SK-N-MC (cell line): ENCODE measurements at regions not wholly inside any gene's neighbourhood (a gene's known extent, or its start where the extent isn't known, plus 50 kb on each side); places are given as distances from the start of the nearest gene placed in this dataset.

Source experiments
- DNase-seq: peaks from one replicate; pipeline ENCODE4 v3.0.0-alpha.2; 2011; ENCODE audit warnings: low read depth, low spot score
- H3K27ac ChIP-seq: fragments of 200-600 bp; sonication (generic); 2 replicates; pipeline ENCODE4 v1.5.1; 2016; ENCODE audit warnings: mixed run types
- H3K36me3 ChIP-seq: fragments of 200-600 bp; sonication (generic); 2 replicates; pipeline ENCODE4 v1.6.1; 2017; ENCODE audit warnings: antibody characterized with exemption, low read length, mixed read lengths; ENCODE audit not compliant: insufficient read depth
- H3K4me3 ChIP-seq: fragments of 200-600 bp; sonication (generic); 2 replicates; pipeline ENCODE4 v1.5.1; 2016
- H3K9ac ChIP-seq: fragments of 200-600 bp; sonication (generic); 2 replicates; pipeline ENCODE4 v1.8.0; 2017; ENCODE audit warnings: mixed run types, mixed read lengths; ENCODE audit not compliant: insufficient read length
- H3K9me3 ChIP-seq: fragments of 200-600 bp; sonication (generic); 2 replicates; pipeline ENCODE4 v1.6.1; 2017; ENCODE audit warnings: low read depth, mild to moderate bottlenecking, antibody characterized with exemption, low read length, moderate library complexity, mixed read lengths
- EZH2 ChIP-seq: fragments of 200-600 bp; sonication (generic); IDR thresholded peaks from one replicate; pipeline ENCODE4 v1.6.1; 2017; ENCODE audit warnings: antibody characterized with exemption
- FOXP2 ChIP-seq: optimal IDR thresholded peaks from 2 replicates; pipeline ENCODE3; 2011; ENCODE audit warnings: mild to moderate bottlenecking, moderate library complexity; ENCODE audit not compliant: insufficient read depth; ENCODE audit errors: extremely low read length, control extremely low read depth
- POLR2AphosphoS5 ChIP-seq: IDR thresholded peaks from 2 replicates; pipeline ENCODE4 v1.6.1; 2012; ENCODE audit warnings: mild to moderate bottlenecking, low read depth, low read length, borderline replicate concordance

GRCh38 chr2:222054813-222055212 is 244.0 kb downstream of the PAX3 start:
- DNase-seq: no peak
- Histone ChIP-seq H3K9ac (no peak overlapping the region), H3K27ac (no peak overlapping the region), H3K4me3 (no peak overlapping the region), H3K36me3 (no peaks in the 10 kb centered on the region), H3K9me3 (no peaks in the 10 kb centered on the region)
- no peak for TF ChIP-seq EZH2
- TF ChIP-seq FOXP2: no peak

GRCh38 chr2:222052934-222053367 is 245.8 kb downstream of the PAX3 start:
- H3K9ac ChIP-seq: no peak overlapping the region
- H3K9me3 ChIP-seq: no peaks in the 10 kb centered on the region
- H3K36me3 ChIP-seq: no peaks in the 10 kb centered on the region
- H3K27ac ChIP-seq: peak overlapping the region; percentile 62
- peak overlapping the region; percentile 73 for H3K4me3 ChIP-seq
- DNase-seq: peak; percentile 95
- TF ChIP-seq FOXP2 (no peak), EZH2 (no peak), POLR2AphosphoS5 (peak; percentile 66; the same call in 1 of the 2 replicates)

- Histone ChIP-seq H3K27ac (no peak overlapping the region), H3K9ac (no peak overlapping the region), H3K36me3 (no peaks in the 10 kb centered on the region), H3K4me3 (no peak overlapping the region; the same call in 1 of the 2 replicates), H3K9me3 (no peaks in the 10 kb centered on the region)
- TF ChIP-seq POLR2AphosphoS5 (no peak), FOXP2 (no peak), EZH2 (no peak)
- DNase-seq: no peak
Measured at GRCh38 chr2:222050981-222051380, 247.8 kb downstream of the PAX3 start.

- DNase-seq: no peak
Measured at GRCh38 chr2:222049946-222050345, 248.9 kb downstream of the PAX3 start.

GRCh38 chr2:222043897-222044296 is 254.9 kb downstream of the PAX3 start:
- H3K4me3 ChIP-seq: no peak overlapping the region
- no peaks in the 10 kb centered on the region for H3K36me3 ChIP-seq
- TF ChIP-seq EZH2 (no peak), FOXP2 (no peak), POLR2AphosphoS5 (no peak)
- DNase-seq: no peak
- H3K27ac ChIP-seq: no peak overlapping the region
- H3K9ac ChIP-seq: no peak overlapping the region
- no peaks in the 10 kb centered on the region for H3K9me3 ChIP-seq

More at GRCh38 chr2:222049946-222050345, 248.9 kb downstream of the PAX3 start:
- Histone ChIP-seq H3K9ac (no peak overlapping the region), H3K36me3 (no peaks in the 10 kb centered on the region), H3K27ac (no peak overlapping the region), H3K4me3 (no peak overlapping the region), H3K9me3 (no peaks in the 10 kb centered on the region)
- TF ChIP-seq EZH2 (no peak), POLR2AphosphoS5 (no peak), FOXP2 (no peak)

- no peak overlapping the region for H3K9ac ChIP-seq
- no peaks in the 10 kb centered on the region for H3K9me3 ChIP-seq
- H3K27ac ChIP-seq: no peak overlapping the region
- H3K4me3 ChIP-seq: no peak overlapping the region
- no peak for TF ChIP-seq EZH2
- TF ChIP-seq FOXP2: no peak
- TF ChIP-seq POLR2AphosphoS5: no peak
- H3K36me3 ChIP-seq: no peaks in the 10 kb centered on the region
- DNase-seq: no peak
Measured at GRCh38 chr2:222042666-222043065, 256.1 kb downstream of the PAX3 start.

- Histone ChIP-seq H3K9ac (no peak overlapping the region), H3K4me3 (no peak overlapping the region), H3K36me3 (no peaks in the 10 kb centered on the region), H3K9me3 (no peaks in the 10 kb centered on the region), H3K27ac (no peak overlapping the region)
- no peak for DNase-seq
- TF ChIP-seq POLR2AphosphoS5: no peak
- TF ChIP-seq FOXP2: no peak
- TF ChIP-seq EZH2: no peak
Measured at GRCh38 chr2:222040333-222040732, 258.5 kb downstream of the PAX3 start.

GRCh38 chr2:222039821-222040220 is 259.0 kb downstream of the PAX3 start:
- H3K9me3 ChIP-seq: no peaks in the 10 kb centered on the region
- TF ChIP-seq FOXP2 (no peak), EZH2 (no peak), POLR2AphosphoS5 (no peak)
- H3K27ac ChIP-seq: no peak overlapping the region
- no peaks in the 10 kb centered on the region for H3K36me3 ChIP-seq
- no peak for DNase-seq
- H3K4me3 ChIP-seq: no peak overlapping the region
- H3K9ac ChIP-seq: no peak overlapping the region

- peak; percentile 85 for DNase-seq
- TF ChIP-seq EZH2 (no peak), POLR2AphosphoS5 (no peak), FOXP2 (no peak)
- 0 out of 2 replicates have a peak overlapping the region, but pooled peaks have one; percentile 20 for H3K4me3 ChIP-seq
- H3K27ac ChIP-seq: peak overlapping the region; percentile 17; the same call in 1 of the 2 replicates
- no peaks in the 10 kb centered on the region for H3K9me3 ChIP-seq
- no peak overlapping the region for H3K9ac ChIP-seq
- no peaks in the 10 kb centered on the region for H3K36me3 ChIP-seq
Measured at GRCh38 chr2:222038067-222038802, 260.6 kb downstream of the PAX3 start.
